HCT116 (cell line): ENCODE measurements at regions not wholly inside any gene's neighbourhood (a gene's known extent, or its start where the extent isn't known, plus 50 kb on each side); places are given as distances from the start of the nearest gene placed in this dataset.

Source experiments
- ATAC-seq: fragments of 200-7000 bp; cut with Tn5 transposase; 2 replicates; pipeline ENCODE4 v1.9.1; 2020; ENCODE audit warnings: mild to moderate bottlenecking, moderate library complexity
- BruUV-seq: library from RNA; stranded (reverse); fragments of 400-500 nt; replicated peaks from 2 replicates; lab custom pipeline; 2021; lab: Mats Ljungman, UMichigan
- CTCF ChIA-PET: fragments of 300-600 bp; sonication (Branson Sonifier 250); formaldehyde crosslinking; loops from one replicate; lab custom pipeline; 2021; ENCODE audit warnings: antibody characterized with exemption; lab: Charles Lee
- POLR2A ChIA-PET: fragments of 300-600, 350-600 bp; sonication (Branson Sonifier 250); formaldehyde crosslinking; loops from one replicate; lab custom pipeline; 2021; ENCODE audit warnings: antibody characterized with exemption; lab: Charles Lee
- RAD21 ChIA-PET, 2 experiments: fragments of 300-600 bp; sonication (Branson Sonifier 250); formaldehyde crosslinking; loops; one replicate each; lab custom pipeline; 2023; ENCODE audit warnings: low total read pairs in 2 of 2; ENCODE audit not compliant: uncharacterized antibody in 2 of 2, unreplicated experiment in 2 of 2, low non-redundant PET in 1 of 2; lab: Charles Lee
- DNase-seq: peaks from one replicate; pipeline ENCODE4 v3.0.0-alpha.2; 2010; ENCODE audit warnings: low read depth, low spot score
- H2AFZ ChIP-seq: fragments of 200-600 bp; shearing (Covaris generic), sonication (generic); 2 replicates; pipeline ENCODE4 v1.6.1; 2017; ENCODE audit warnings: low read depth, mixed run types, mixed read lengths, antibody characterized with exemption, low read length; ENCODE audit not compliant: poor library complexity, severe bottlenecking
- H3K27ac ChIP-seq: 2 replicates; pipeline ENCODE4 v1.5.1; 2012; ENCODE audit warnings: low read depth, low read length
- H3K27me3 ChIP-seq: fragments of 200-600 bp; sonication (generic); 2 replicates; pipeline ENCODE4 v1.6.1; 2016; ENCODE audit warnings: mixed run types, low read length, mixed read lengths; ENCODE audit not compliant: insufficient read depth
- H3K36me3 ChIP-seq, 2 experiments: fragments of 200-500 bp in 1 of 2; fragments of 200-600 bp in 1 of 2; sonication (Bioruptor generic) in 1 of 2; sonication (generic) in 1 of 2; 2 replicates each; pipeline versions ENCODE4 v1.5.1 to v1.6.1; 2014 to 2016; ENCODE audit warnings: low read length in 2 of 2, inconsistent platforms in 1 of 2, mixed read lengths in 1 of 2, mixed run types in 1 of 2; ENCODE audit not compliant: insufficient read depth in 2 of 2, control insufficient read depth in 1 of 2
- H3K4me1 ChIP-seq, 2 experiments: fragments of 200-600 bp in 1 of 2; sonication (generic) in 1 of 2; 2 replicates each; pipeline versions ENCODE4 v1.5.1 to v1.6.1; 2012 to 2017; ENCODE audit warnings: low read length in 2 of 2, inconsistent platforms in 1 of 2, mild to moderate bottlenecking in 1 of 2, mixed read lengths in 1 of 2, mixed run types in 1 of 2, moderate library complexity in 1 of 2; ENCODE audit not compliant: insufficient read depth in 2 of 2, control insufficient read depth in 1 of 2
- H3K4me2 ChIP-seq: fragments of 200-600 bp; sonication (generic); 2 replicates; pipeline ENCODE4 v1.6.1; 2017; ENCODE audit warnings: mixed run types, low read length, mixed read lengths
- H3K4me3 ChIP-seq, 2 experiments: fragments of 200-600 bp in 1 of 2; sonication (generic) in 1 of 2; replicated peaks in 1 of 2; 2 replicates each; pipeline ENCODE4 v1.5.1; 2011 to 2016; ENCODE audit warnings: low read length in 2 of 2, control low read depth in 1 of 2, low read depth in 1 of 2, mild to moderate bottlenecking in 1 of 2, mixed read lengths in 1 of 2, mixed run types in 1 of 2
- H3K79me2 ChIP-seq: fragments of 200-600 bp; sonication (generic); 2 replicates; pipeline ENCODE4 v1.6.1; 2017; ENCODE audit warnings: mild to moderate bottlenecking, mixed run types, low read length, moderate library complexity, mixed read lengths; ENCODE audit not compliant: insufficient read depth
- H3K9ac ChIP-seq: fragments of 200-600 bp; sonication (generic); 2 replicates; pipeline ENCODE4 v1.6.1; 2016; ENCODE audit warnings: low read length, mixed read lengths
- H3K9me2 ChIP-seq: fragments of 200-600 bp; sonication (generic), shearing (Covaris generic); 2 replicates; pipeline ENCODE4 v1.6.1; 2017; ENCODE audit warnings: mixed run types, mild to moderate bottlenecking, moderate library complexity; ENCODE audit not compliant: insufficient read depth
- H3K9me3 ChIP-seq, 2 experiments: fragments of 200-500 bp in 1 of 2; fragments of 200-600 bp in 1 of 2; sonication (Bioruptor generic) in 1 of 2; sonication (generic) in 1 of 2; 2 replicates each; pipeline ENCODE4 v1.6.1; 2014 to 2017; ENCODE audit warnings: low read length in 2 of 2, mixed read lengths in 2 of 2, inconsistent platforms in 1 of 2, low read depth in 1 of 2, mild to moderate bottlenecking in 1 of 2, mixed run types in 1 of 2, moderate library complexity in 1 of 2; ENCODE audit not compliant: control insufficient read depth in 1 of 2, insufficient read depth in 1 of 2
- H4K20me1 ChIP-seq: fragments of 200-600 bp; sonication (generic), shearing (Covaris generic); 2 replicates; pipeline ENCODE4 v1.6.1; 2017; ENCODE audit warnings: mixed run types, mild to moderate bottlenecking, moderate library complexity; ENCODE audit not compliant: insufficient read depth
- ATF3 ChIP-seq: IDR thresholded peaks from 2 replicates; pipeline ENCODE4 v1.6.1; 2012
- CBX3 ChIP-seq: IDR thresholded peaks from 2 replicates; pipeline ENCODE4 v1.6.1; 2012; ENCODE audit warnings: low read depth
- EGR1 ChIP-seq: IDR thresholded peaks from 2 replicates; pipeline ENCODE4 v1.6.1; 2012; ENCODE audit warnings: low read depth
- ELF1 ChIP-seq: IDR thresholded peaks from 2 replicates; pipeline ENCODE4 v1.6.1; 2012; ENCODE audit warnings: low read depth, borderline replicate concordance
- FOSL1 ChIP-seq: IDR thresholded peaks from 2 replicates; pipeline ENCODE4 v1.6.1; 2012; ENCODE audit warnings: low read depth
- JUND ChIP-seq: IDR thresholded peaks from 2 replicates; pipeline ENCODE4 v1.6.1; 2012
- POLR2A ChIP-seq: IDR thresholded peaks from 2 replicates; pipeline ENCODE4 v1.7.0; 2011; ENCODE audit warnings: borderline replicate concordance; ENCODE audit not compliant: insufficient read depth, insufficient read length; ENCODE audit errors: extremely low read depth
- RAD21 ChIP-seq: IDR thresholded peaks from 2 replicates; pipeline ENCODE4 v1.6.1; 2012; ENCODE audit warnings: low read depth, mild to moderate bottlenecking
- SIN3A ChIP-seq: IDR thresholded peaks from 2 replicates; pipeline ENCODE4 v1.6.1; 2012; ENCODE audit warnings: low read depth
- SP1 ChIP-seq: IDR thresholded peaks from 2 replicates; pipeline ENCODE4 v1.6.1; 2012; ENCODE audit warnings: low read depth
- SRF ChIP-seq: IDR thresholded peaks from 2 replicates; pipeline ENCODE4 v1.6.1; 2012; ENCODE audit warnings: low read depth
- TCF7L2 ChIP-seq: IDR thresholded peaks from 2 replicates; pipeline ENCODE4 v1.7.0; 2011; ENCODE audit warnings: borderline replicate concordance, inconsistent platforms; ENCODE audit not compliant: insufficient read depth, insufficient read length; ENCODE audit errors: extremely low read depth
- ZBTB33 ChIP-seq: IDR thresholded peaks from 2 replicates; pipeline ENCODE4 v1.6.1; 2011; ENCODE audit warnings: mild to moderate bottlenecking, low read length, moderate library complexity; ENCODE audit not compliant: insufficient replicate concordance; ENCODE audit errors: extremely low read depth
- ZFX ChIP-seq: fragments of 450-650 bp; IDR thresholded peaks from 2 replicates; pipeline ENCODE4 v1.6.1; 2017
- ZNF274 ChIP-seq: fragments of 200-500 bp; sonication (Bioruptor generic); IDR thresholded peaks from 2 replicates; pipeline ENCODE4 v1.6.1; 2014; ENCODE audit warnings: mild to moderate bottlenecking, low read depth, low read length, inconsistent platforms
- intact Hi-C: fragments of 100-400 bp; cut with micrococcal nuclease; formaldehyde crosslinking; loops from 2 replicates; pipeline ENCODE4 v1.10.0; 2022
- TF ChIP-seq, protein P1 (sequence below), 3 experiments: fragments of 200-600 bp in 1 of 3; sonication (generic) in 1 of 3; IDR thresholded peaks in 2 of 3; conservative IDR thresholded peaks in 1 of 3; 2 replicates each; pipeline ENCODE4 v1.5.1; 2012 to 2017; ENCODE audit warnings: low read depth in 2 of 3, low read length in 2 of 3, antibody characterized with exemption in 1 of 3, borderline replicate concordance in 1 of 3, control low read depth in 1 of 3, mild to moderate bottlenecking in 1 of 3, mixed read lengths in 1 of 3, mixed run types in 1 of 3, moderate library complexity in 1 of 3; ENCODE audit not compliant: insufficient read depth in 1 of 3

DNA sequence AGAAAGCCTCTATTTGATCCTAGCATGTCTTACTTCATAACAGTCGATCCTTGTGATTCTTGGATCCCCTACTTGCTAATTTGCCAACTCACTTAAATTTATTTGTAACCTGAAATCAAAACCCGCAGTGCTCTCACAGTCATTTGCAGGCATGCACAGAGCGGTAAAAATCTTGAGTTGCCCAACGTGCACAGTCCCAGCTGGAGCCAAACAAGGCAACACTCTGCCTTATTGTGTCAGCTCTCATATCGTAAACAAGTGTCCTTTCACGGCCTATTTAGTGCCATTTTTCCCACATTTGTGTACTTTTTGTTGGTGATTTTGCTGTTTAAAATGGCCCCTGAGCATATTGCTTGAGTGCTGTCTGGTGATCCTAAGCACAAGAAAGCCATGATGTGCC, 511.3 kb upstream of the WWC1 start:
- ChIA-PET CTCF (no interaction called here), RAD21 (no interaction called here), POLR2A (no interaction called here)
- no TSS peak for BruUV-seq
- H3K27ac ChIP-seq: no peak overlapping the region
- TF ChIP-seq, protein P1, sequence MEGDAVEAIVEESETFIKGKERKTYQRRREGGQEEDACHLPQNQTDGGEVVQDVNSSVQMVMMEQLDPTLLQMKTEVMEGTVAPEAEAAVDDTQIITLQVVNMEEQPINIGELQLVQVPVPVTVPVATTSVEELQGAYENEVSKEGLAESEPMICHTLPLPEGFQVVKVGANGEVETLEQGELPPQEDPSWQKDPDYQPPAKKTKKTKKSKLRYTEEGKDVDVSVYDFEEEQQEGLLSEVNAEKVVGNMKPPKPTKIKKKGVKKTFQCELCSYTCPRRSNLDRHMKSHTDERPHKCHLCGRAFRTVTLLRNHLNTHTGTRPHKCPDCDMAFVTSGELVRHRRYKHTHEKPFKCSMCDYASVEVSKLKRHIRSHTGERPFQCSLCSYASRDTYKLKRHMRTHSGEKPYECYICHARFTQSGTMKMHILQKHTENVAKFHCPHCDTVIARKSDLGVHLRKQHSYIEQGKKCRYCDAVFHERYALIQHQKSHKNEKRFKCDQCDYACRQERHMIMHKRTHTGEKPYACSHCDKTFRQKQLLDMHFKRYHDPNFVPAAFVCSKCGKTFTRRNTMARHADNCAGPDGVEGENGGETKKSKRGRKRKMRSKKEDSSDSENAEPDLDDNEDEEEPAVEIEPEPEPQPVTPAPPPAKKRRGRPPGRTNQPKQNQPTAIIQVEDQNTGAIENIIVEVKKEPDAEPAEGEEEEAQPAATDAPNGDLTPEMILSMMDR (IDR thresholded peaks at IDR 0.05 in 2 of 3, conservative IDR thresholded peaks at IDR 0.05 in 1 of 3; ENCODE audit: borderline replicate concordance in 1 of 3, insufficient read depth in 1 of 3, low read depth in 2 of 3, low read length in 2 of 3): no peak
- TF ChIP-seq ELF1 (no peak), SIN3A (no peak), ATF3 (no peak), SP1 (no peak), SRF (no peak)
- H3K9ac ChIP-seq: no peak overlapping the region
- H2AFZ ChIP-seq: no peak overlapping the region
- no peaks in the 10 kb centered on the region for H3K9me3 ChIP-seq
- H3K27me3 ChIP-seq: peaks cover 16% of the 10 kb centered on the region
- no peaks in the 10 kb centered on the region for H3K79me2 ChIP-seq
- no peaks in the 10 kb centered on the region for H3K4me1 ChIP-seq
- H3K36me3 ChIP-seq: no peaks in the 10 kb centered on the region
- H3K9me2 ChIP-seq: no peaks in the 10 kb centered on the region
- ATAC-seq (no peak), DNase-seq (no peak)
- intact Hi-C loops: no loop called here
- no peaks in the 10 kb centered on the region for H4K20me1 ChIP-seq
- H3K4me2 ChIP-seq: no peak overlapping the region
- no peak overlapping the region for H3K4me3 ChIP-seq

- H2AFZ ChIP-seq: no peak overlapping the region
- no peaks in the 10 kb centered on the region for H4K20me1 ChIP-seq
- H3K9me2 ChIP-seq: no peaks in the 10 kb centered on the region
- no peaks in the 10 kb centered on the region for H3K79me2 ChIP-seq
- H3K9ac ChIP-seq: no peak overlapping the region
- no peak for ATAC-seq
- POLR2A ChIA-PET: no interaction called here
- CTCF ChIA-PET: no interaction called here
- no peak overlapping the region for H3K4me3 ChIP-seq
- RAD21 ChIA-PET: no interaction called here
- no peak overlapping the region for H3K27ac ChIP-seq
- no peak for DNase-seq
- no peak overlapping the region for H3K4me2 ChIP-seq
- H3K36me3 ChIP-seq: no peaks in the 10 kb centered on the region
- no peaks in the 10 kb centered on the region for H3K4me1 ChIP-seq
- peaks cover 21% of the 10 kb centered on the region for H3K27me3 ChIP-seq
- TF ChIP-seq ATF3: no peak
- no peak for TF ChIP-seq JUND
- no peak for TF ChIP-seq ZBTB33
- no peak for TF ChIP-seq POLR2A
- no peak for TF ChIP-seq FOSL1
- no peak for TF ChIP-seq SP1
- TF ChIP-seq TCF7L2: no peak
- no peak for TF ChIP-seq ZNF274
- TF ChIP-seq RAD21: no peak
- no peak for TF ChIP-seq CBX3
- no peak for TF ChIP-seq ZFX
- no peak for TF ChIP-seq EGR1
- no peaks in the 10 kb centered on the region for H3K9me3 ChIP-seq
- intact Hi-C loops: no loop called here
- no TSS peak for BruUV-seq
These were observed 508.2 kb upstream of the WWC1 start for GRCh38 chr5:167783145-167783817.
